Hematopoietic multipotent progenitor cell treated with erythropoietin and hydrocortisone succinate and interleukin-3 and kit ligand, for 4 days (in vitro differentiated cells): ENCODE measurements at regions not wholly inside any gene's neighbourhood (a gene's known extent, or its start where the extent isn't known, plus 50 kb on each side); places are given as distances from the start of the nearest gene placed in this dataset.

Source experiments
- DNase-seq: peaks from one replicate; pipeline ENCODE4 v3.0.0-alpha.2; 2015

- DNase-seq, result peak; percentile 37
These were observed 143.3 kb downstream of the FTCDNL1 start for GRCh38 chr2:199707593-199708185.

DNA sequence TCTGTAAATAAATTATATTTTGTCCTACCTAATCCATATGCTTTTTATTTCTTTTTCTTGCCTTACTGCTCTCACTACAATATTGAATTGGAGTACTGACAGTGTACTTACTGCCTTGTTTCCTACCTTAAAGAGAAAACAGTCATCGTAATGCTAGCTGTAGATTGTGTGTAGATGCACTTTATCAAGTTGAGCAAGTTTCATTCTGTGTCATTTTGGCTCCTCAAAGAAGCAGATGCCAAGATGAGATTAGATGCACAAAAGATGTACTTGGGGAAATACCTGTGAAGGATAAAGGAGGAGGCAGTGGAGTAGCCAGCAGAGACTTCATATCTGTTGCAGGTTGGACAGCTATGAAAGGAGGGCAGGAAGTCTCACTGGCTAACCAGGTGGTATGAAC lies 145.5 kb downstream of the FTCDNL1 start:
- DNase-seq, result no peak

DNA sequence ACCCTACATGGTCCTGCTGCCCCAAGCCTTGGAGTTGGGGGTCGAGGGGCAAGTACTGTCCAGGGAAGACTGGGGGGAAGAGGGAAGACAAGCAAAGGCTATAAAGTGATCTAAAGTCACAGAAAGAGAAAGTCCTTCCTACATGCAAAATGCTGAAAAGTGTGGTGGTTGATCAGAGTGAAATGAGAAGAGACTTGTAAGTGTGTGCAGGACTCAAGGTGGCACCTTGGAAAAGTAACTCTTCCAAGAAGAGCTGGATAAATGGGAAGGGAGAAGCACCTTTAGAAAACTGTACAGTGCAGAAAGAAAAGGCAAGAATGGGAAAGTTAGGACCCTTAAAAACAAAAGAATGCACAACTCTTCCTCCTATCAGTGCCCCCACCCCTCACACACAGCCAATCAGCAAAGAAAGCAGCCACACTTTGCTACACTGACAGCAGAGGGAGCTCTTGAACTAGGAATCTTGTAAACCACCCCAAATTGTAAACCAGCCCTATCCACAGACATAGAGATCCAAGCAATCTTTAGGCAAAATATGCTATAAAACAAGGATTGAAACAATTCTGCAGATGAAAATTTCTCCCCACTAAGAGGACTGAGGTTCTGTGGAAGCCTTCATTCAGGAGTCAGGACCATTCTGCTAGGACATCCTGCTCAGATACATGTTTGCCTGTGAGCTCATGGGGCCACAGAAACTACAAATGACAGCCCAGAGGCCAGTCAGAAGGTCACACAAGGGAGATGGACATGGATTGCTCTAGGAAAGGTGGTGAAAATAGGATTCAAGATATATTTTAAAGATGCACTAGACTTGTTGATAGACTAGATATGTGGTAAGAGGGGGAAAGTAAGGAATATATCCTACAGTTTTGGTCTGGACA lies 146.4 kb downstream of the FTCDNL1 start:
- peak; percentile 84 for DNase-seq

GRCh38 chr2:199703199-199703598 lies 147.8 kb downstream of the FTCDNL1 start:
- DNase-seq, result no peak

GRCh38 chr2:199697469-199697868 lies 153.5 kb downstream of the FTCDNL1 start:
- DNase-seq, result no peak

GRCh38 chr2:199696048-199696447 lies 154.9 kb downstream of the FTCDNL1 start:
- no peak for DNase-seq

GRCh38 chr2:199693861-199694260 lies 157.1 kb downstream of the FTCDNL1 start:
- no peak for DNase-seq

DNA sequence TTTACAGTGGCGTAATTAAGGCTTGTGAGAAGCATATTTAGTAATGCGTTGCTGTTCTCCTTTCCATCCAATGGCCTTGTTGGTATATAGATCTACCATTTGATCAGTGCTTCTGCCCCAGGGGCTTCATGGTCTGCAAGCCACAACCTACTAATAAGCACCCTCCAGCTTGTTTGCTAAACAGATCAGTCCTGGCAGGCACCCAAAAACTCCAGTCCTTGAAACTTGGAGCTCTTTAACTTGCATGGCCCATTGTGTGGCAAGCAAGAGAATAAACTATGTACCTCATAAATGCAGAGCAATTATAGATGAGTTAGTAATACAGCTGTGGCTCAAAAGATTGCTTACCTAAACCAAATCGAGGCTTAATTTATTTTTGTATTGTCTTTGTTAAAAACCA lies 158.5 kb downstream of the FTCDNL1 start:
- no peak for DNase-seq

DNA sequence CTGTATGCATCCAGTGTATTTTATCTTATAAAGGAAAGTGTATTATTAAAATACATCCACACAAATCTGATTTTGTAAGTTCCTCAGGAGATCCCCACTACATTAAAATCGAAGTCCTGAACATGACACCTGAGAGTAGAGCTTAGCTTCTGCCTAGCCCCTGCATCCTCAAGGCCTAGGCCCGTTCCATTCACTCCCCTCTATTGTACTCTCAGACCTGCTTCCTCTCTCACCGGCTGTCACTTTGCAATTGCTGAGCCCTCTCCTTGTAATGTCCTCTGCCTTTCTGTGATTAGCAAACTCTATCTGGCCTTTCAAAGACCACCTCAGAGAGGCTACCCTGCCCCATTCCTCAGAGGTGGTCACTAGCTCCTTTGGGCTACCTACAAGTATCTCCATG lies 160.8 kb downstream of the FTCDNL1 start:
- no peak for DNase-seq

- DNase-seq, result no peak
These were observed 165.3 kb downstream of the FTCDNL1 start for GRCh38 chr2:199685669-199686068.

DNA sequence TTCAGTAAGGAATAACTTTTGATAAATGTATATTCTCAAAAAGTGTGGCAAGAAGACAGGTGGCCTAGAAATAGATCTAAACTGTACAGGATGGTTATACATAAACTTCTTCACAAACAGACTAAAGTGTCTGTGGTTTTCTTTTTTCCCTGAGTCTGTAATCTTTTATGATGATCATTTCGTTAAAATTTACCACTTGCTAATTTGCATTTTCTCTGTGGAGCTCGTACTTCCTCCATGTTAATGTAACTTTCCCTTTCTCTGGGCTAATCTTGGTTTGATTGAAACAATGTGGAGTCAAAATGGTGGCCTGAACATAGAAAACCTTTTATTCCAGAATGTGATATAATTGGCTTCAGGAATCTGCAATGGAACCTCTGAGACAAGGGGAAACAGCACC lies 166.2 kb downstream of the FTCDNL1 start:
- DNase-seq, result no peak

DNA sequence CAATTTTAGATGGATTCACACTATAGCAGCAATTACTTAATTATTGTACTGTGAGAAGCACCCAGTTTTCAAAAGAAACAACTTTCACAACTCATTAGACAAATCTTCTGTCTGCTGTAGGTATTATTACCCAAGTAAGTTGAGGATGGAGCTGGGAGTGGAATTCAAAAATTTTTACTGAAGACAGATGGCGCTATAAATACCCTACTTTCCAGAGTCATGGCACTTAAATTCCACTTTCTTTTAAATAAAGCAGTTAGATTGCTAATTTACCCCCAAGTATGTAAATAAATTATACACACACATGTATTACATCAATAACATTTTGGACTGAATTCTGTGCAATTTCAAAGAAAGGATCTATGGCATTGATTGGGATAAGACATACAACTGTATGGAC lies 166.8 kb downstream of the FTCDNL1 start:
- DNase-seq, result no peak

GRCh38 chr2:199682001-199682400 lies 169.0 kb downstream of the FTCDNL1 start:
- DNase-seq, result no peak

DNA sequence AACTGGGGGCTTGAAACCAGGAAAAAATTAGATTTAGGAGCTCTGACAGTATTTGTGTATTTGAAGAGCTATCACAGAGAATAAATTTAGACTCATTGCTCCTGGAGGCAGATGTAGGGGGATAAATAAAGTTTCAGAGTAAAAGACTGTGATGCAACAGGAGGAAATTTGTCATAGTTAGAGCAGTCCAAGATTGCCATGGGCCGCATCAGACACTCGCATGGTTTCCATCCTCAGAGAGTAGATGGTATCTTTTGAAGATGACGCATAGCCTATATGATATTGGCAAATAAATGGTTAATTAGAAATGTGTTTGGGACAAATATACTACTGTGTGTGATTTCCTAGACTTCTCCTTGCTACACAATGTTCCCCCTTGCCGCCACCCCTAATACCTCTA lies 170.5 kb downstream of the FTCDNL1 start:
- DNase-seq, result no peak

DNA sequence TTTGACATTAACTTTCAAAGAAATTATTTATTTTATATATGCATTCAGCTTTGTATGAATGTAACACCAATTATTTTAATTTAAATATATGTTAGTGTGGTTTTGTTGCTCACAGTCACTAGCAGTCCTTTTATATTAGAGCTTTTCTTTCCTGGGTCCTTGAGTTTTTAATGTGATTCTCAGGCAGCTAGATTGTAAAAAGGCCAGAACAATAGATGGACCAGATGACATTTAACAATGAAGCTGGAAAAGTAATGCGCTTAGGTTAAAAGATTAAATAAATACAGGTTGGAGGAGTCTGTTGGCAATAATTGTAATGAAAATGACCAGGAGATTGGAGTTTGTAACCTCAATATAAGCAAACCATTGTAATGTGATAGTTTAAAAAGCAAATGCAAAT lies 171.1 kb downstream of the FTCDNL1 start:
- DNase-seq, result no peak

- DNase-seq, result no peak
These were observed 173.1 kb downstream of the FTCDNL1 start for GRCh38 chr2:199677881-199678280.

DNA sequence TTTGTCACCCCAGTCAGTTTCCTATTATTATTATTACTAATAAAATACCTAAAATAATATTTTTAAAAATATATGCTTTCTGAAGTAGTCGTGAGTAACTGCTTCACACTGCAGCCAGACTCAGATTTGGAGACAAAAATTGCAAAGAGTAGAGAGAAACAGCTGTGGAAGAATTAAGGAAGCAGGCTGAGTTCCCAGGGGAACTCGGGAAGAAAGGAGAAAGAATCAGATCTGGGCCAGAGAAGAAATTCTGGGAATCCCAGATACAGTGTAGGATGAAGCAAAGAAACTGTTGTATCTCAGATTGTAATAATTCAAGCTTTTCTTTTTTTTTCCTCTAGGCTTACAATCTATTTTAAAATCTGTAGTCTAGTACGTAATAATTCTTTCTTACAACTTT lies 182.3 kb downstream of the FTCDNL1 start:
- no peak for DNase-seq

- no peak for DNase-seq
These were observed 187.8 kb downstream of the FTCDNL1 start for GRCh38 chr2:199663157-199663556.

DNA sequence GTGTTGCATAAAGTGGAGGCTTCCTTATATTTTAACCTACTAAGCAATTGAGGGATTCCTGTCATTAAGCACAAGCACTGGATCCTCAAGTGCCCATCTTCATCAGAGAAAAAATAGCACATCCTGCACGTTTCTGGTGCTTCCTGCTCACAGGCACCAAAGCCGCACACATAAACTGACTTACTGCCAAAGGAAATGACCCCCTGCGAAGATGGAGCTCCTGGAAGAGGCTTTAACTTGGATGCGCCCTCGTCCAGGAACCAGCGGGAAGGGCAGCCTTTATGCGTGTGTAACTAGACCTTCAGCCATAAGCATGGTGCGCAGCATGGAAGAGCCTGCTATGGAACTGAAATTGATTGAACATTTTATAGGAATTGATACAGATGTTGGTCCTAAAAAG lies 188.7 kb downstream of the FTCDNL1 start:
- no peak for DNase-seq

DNA sequence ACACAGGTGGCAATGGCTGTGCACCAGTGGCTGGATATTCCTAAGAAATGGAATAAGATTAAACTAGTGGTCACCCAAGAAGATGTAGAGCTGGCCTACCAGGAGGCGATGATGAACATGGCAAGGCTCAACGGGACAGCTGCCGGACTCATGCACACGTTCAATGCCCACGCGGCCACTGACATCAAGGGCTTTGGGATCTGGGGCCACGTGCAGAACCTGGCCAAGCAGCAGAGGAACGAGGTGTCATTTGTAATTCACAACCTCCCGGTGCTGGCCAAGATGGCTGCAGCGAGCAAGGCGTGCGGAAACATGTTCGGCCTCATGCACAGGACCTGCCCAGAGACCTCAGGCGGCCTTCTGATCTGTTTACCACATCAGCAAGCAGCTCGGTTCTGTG lies 190.8 kb downstream of the FTCDNL1 start:
- no peak for DNase-seq

DNA sequence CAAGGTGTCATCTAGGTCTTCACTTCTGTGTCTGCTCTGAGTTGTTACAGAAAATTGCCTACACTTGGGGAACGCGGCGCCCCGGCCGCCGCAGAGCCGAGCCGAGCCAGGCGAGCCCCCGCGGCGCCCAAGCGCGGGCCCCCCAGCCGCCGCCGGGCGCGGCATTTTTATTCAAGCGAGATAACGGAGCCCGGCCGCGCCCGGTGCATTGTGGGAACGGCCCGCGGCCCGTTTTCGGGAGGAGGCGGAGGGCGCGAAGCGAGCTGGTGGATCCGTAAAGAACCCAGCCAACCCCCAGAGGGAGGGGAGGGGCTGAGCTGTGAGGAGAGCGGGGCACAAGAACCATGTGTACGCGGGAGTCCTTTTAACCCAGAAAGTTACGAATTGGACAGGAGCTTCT lies 191.8 kb downstream of the FTCDNL1 start:
- DNase-seq, result peak; percentile 82

GRCh38 chr2:199646439-199646838 lies 188.7 kb upstream of the SATB2 start:
- no peak for DNase-seq

DNA sequence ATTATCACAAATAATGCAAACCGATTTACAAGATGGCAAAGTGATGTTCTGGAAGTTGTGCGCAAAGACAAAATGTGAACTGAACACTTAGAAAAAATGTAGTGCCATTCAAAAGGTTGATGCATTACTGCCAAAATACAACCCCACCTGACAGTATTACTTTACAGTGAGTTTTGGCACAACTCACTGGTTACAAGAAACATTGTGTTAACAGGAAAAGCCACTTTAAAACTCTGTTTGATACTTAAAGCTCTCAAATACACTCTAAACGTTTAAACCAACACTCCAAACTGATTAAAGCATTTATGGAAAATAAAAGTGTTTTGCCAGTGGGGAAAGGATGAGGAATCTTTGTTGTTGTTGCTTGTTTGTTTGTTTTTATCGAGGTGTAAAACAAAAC lies 173.4 kb upstream of the SATB2 start:
- DNase-seq, result no peak

GRCh38 chr2:199629301-199629700 lies 171.6 kb upstream of the SATB2 start:
- DNase-seq, result no peak

DNA sequence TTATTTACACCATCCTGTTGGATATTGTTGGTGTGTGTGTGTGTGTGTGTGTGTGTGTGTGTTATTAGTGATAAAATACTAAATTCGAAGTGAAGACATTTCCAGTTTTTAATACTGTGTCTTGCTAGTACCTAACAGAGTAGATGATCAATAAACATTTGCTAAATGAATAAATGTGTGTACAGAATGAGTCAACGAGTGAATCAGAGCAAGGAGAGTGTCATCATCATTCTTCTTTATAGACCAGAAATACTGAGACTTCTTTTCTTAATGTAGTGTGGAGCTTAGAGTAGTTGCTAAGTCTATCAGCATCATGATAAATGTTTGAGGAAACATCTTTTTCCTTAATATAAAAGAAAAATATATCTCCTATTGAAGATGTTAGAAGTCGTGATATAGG lies 169.7 kb upstream of the SATB2 start:
- no peak for DNase-seq
